ENCODE measurements at regions not wholly inside any gene's neighbourhood (a gene's known extent, or its start where the extent isn't known, plus 50 kb on each side); places are given as distances from the start of the nearest gene placed in this dataset.
"Not testable (repeated sequence)": the region's sequence is repeated elsewhere in the genome, so short reads cannot be mapped to it uniquely, and the experiment has no call there.

GRCh38 chr18:77329651-77330050 is 80.0 kb downstream of the GALR1 start:
- DNase-seq (ENCODE audit: low spot score), result no peak

- DNase-seq (ENCODE audit: low spot score), result no peak
Measured at GRCh38 chr18:77334876-77335275, 85.2 kb downstream of the GALR1 start.

GRCh38 chr18:77337604-77338003 is 88.0 kb downstream of the GALR1 start:
- no peak for DNase-seq (ENCODE audit: low spot score)

- no peak for DNase-seq (ENCODE audit: low spot score)
Measured at GRCh38 chr18:77339093-77339492, 89.4 kb downstream of the GALR1 start.

GRCh38 chr18:77339623-77340022 is 90.0 kb downstream of the GALR1 start:
- no peak for DNase-seq (ENCODE audit: low spot score)

GRCh38 chr18:77340815-77341214 is 91.2 kb downstream of the GALR1 start:
- DNase-seq (ENCODE audit: low spot score), result no peak

GRCh38 chr18:77341527-77342325 is 92.1 kb downstream of the GALR1 start:
- DNase-seq (ENCODE audit: low spot score), result no peak

- no peak for DNase-seq (ENCODE audit: low spot score)
Measured at GRCh38 chr18:77342736-77343135, 93.1 kb downstream of the GALR1 start.

GRCh38 chr18:77343846-77344510 is 94.3 kb downstream of the GALR1 start:
- no peak for DNase-seq (ENCODE audit: low spot score)

- DNase-seq (ENCODE audit: low spot score), result no peak
Measured at GRCh38 chr18:77344786-77345500, 95.3 kb downstream of the GALR1 start.

GRCh38 chr18:77346208-77346810 is 96.7 kb downstream of the GALR1 start:
- DNase-seq (ENCODE audit: low spot score), result no peak

GRCh38 chr18:77353349-77353748 is 103.7 kb downstream of the GALR1 start:
- DNase-seq (ENCODE audit: low spot score), result not testable (repeated sequence)

- no peak for DNase-seq (ENCODE audit: low spot score)
Measured at GRCh38 chr18:77359561-77360314, 110.1 kb downstream of the GALR1 start.

GRCh38 chr18:77360315-77361190 is 110.9 kb downstream of the GALR1 start:
- no peak for DNase-seq (ENCODE audit: low spot score)

GRCh38 chr18:77361382-77361781 is 111.7 kb downstream of the GALR1 start:
- no peak for DNase-seq (ENCODE audit: low spot score)

GRCh38 chr18:77365667-77366066 is 116.0 kb downstream of the GALR1 start:
- DNase-seq (ENCODE audit: low spot score), result no peak

GRCh38 chr18:77366067-77366719 is 116.5 kb downstream of the GALR1 start:
- DNase-seq (ENCODE audit: low spot score), result peak; percentile 15

GRCh38 chr18:77366720-77367641 is 117.3 kb downstream of the GALR1 start:
- DNase-seq (ENCODE audit: low spot score), result peak; percentile 84

- no peak for DNase-seq (ENCODE audit: low spot score)
Measured at GRCh38 chr18:77369644-77370043, 120.0 kb downstream of the GALR1 start.

Measured in globus pallidus (tissue), 1 donor.